WTC11 (cell line): ENCODE measurements at regions not wholly inside any gene's neighbourhood (a gene's known extent, or its start where the extent isn't known, plus 50 kb on each side); places are given as distances from the start of the nearest gene placed in this dataset.

Experiments
- ATAC-seq: fragments of 200-7000 bp; cut with Tn5 transposase; 2 replicates; pipeline ENCODE4 v1.10.0; 2021; ENCODE audit warnings: mild to moderate bottlenecking, moderate library complexity
- CTCF ChIA-PET: fragments of 300-600 bp; sonication (Branson Sonifier 250); formaldehyde crosslinking; loops from one replicate; lab custom pipeline; 2021; ENCODE audit warnings: antibody characterized with exemption; lab: Charles Lee
- POLR2A ChIA-PET: fragments of 350-600 bp; sonication (Branson Sonifier 250); formaldehyde crosslinking; loops from one replicate; lab custom pipeline; 2021; ENCODE audit warnings: antibody characterized with exemption; lab: Charles Lee
- DNase-seq: peaks from one replicate; pipeline ENCODE4 v3.0.0; 2021; ENCODE audit warnings: low spot score
- H3K27ac Mint-ChIP-seq: 2 replicates; pipeline ENCODE4 v1.8.0; 2021; ENCODE audit warnings: mixed read lengths
- H3K27me3 Mint-ChIP-seq: 2 replicates; pipeline ENCODE4 v1.8.0; 2021; ENCODE audit warnings: low read depth, mild to moderate bottlenecking, moderate library complexity, mixed read lengths
- H3K36me3 Mint-ChIP-seq: 2 replicates; pipeline ENCODE4 v1.8.0; 2021; ENCODE audit warnings: mixed read lengths
- H3K4me1 Mint-ChIP-seq: 2 replicates; pipeline ENCODE4 v1.8.0; 2022; ENCODE audit warnings: mixed read lengths
- H3K4me3 Mint-ChIP-seq: 2 replicates; pipeline ENCODE4 v1.8.0; 2021; ENCODE audit warnings: mild to moderate bottlenecking, moderate library complexity, mixed read lengths
- H3K9me3 Mint-ChIP-seq: 2 replicates; pipeline ENCODE4 v1.8.0; 2021; ENCODE audit warnings: mixed read lengths
- E2F1 ChIP-seq: sonication (generic); formaldehyde crosslinking; IDR thresholded peaks from 2 replicates; pipeline ENCODE4 v1.8.0; 2022; ENCODE audit warnings: mild to moderate bottlenecking, missing genetic modification reagents
- E2F4 ChIP-seq: sonication (generic); formaldehyde crosslinking; IDR thresholded peaks from 2 replicates; pipeline ENCODE4 v1.8.1; 2022; ENCODE audit warnings: low read depth, mild to moderate bottlenecking, moderate library complexity, missing genetic modification reagents, borderline replicate concordance
- ESRRA ChIP-seq: sonication (generic); formaldehyde crosslinking; IDR thresholded peaks from 2 replicates; pipeline ENCODE4 v1.8.1; 2022; ENCODE audit warnings: mild to moderate bottlenecking, missing genetic modification reagents, borderline replicate concordance
- FOXK1 ChIP-seq: sonication (generic); formaldehyde crosslinking; IDR thresholded peaks from 2 replicates; pipeline ENCODE4 v1.8.0; 2022; ENCODE audit warnings: mild to moderate bottlenecking, moderate library complexity, missing genetic modification reagents
- GABPB1 ChIP-seq: sonication (generic); formaldehyde crosslinking; IDR thresholded peaks from 2 replicates; pipeline ENCODE4 v1.8.1; 2023; ENCODE audit warnings: mild to moderate bottlenecking, missing genetic modification reagents
- GRHL2 ChIP-seq: fragments of 250-450 bp; sonication (Bioruptor Pico); IDR thresholded peaks from 2 replicates; pipeline ENCODE4 v1.8.0; 2022; ENCODE audit warnings: mild to moderate bottlenecking, moderate library complexity; ENCODE audit not compliant: insufficient replicate concordance, severe bottlenecking
- HMGA2 ChIP-seq: fragments of 250-450 bp; sonication (Bioruptor Pico); IDR thresholded peaks from 2 replicates; pipeline ENCODE4 v1.4.0; 2021; ENCODE audit warnings: mild to moderate bottlenecking, moderate library complexity
- MAX ChIP-seq: sonication (generic); formaldehyde crosslinking; IDR thresholded peaks from 2 replicates; pipeline ENCODE4 v1.8.0; 2022; ENCODE audit warnings: mild to moderate bottlenecking, missing genetic modification reagents
- MXD4 ChIP-seq: fragments of 250-450 bp; sonication (Bioruptor Pico); IDR thresholded peaks from 2 replicates; pipeline ENCODE4 v1.8.0; 2021; ENCODE audit warnings: mild to moderate bottlenecking, moderate library complexity, borderline replicate concordance
- NFYB ChIP-seq: sonication (generic); formaldehyde crosslinking; conservative IDR thresholded peaks from 2 replicates; pipeline ENCODE4 v1.8.0; 2022; ENCODE audit warnings: low read depth, missing genetic modification reagents
- OVOL2 ChIP-seq: fragments of 250-450 bp; sonication (Bioruptor Pico); IDR thresholded peaks from 2 replicates; pipeline ENCODE4 v1.9.0; 2021; ENCODE audit warnings: mild to moderate bottlenecking, borderline replicate concordance
- SMAD4 ChIP-seq: sonication (generic); formaldehyde crosslinking; IDR thresholded peaks from 2 replicates; pipeline ENCODE4 v1.8.0; 2022; ENCODE audit warnings: mild to moderate bottlenecking, missing genetic modification reagents
- USF1 ChIP-seq: sonication (generic); formaldehyde crosslinking; IDR thresholded peaks from 2 replicates; pipeline ENCODE4 v1.8.0; 2022; ENCODE audit warnings: mild to moderate bottlenecking, missing genetic modification reagents
- ZNF121 ChIP-seq: sonication (generic); formaldehyde crosslinking; IDR thresholded peaks from 2 replicates; pipeline ENCODE4 v1.8.0; 2023; ENCODE audit warnings: missing genetic modification reagents
- ZNF232 ChIP-seq: sonication (generic); formaldehyde crosslinking; IDR thresholded peaks from 2 replicates; pipeline ENCODE4 v1.8.0; 2022; ENCODE audit warnings: mild to moderate bottlenecking, missing genetic modification reagents
- ZNF423 ChIP-seq: fragments of 250-450 bp; sonication (Bioruptor Pico); IDR thresholded peaks from 2 replicates; pipeline ENCODE4 v2.1.2; 2022; ENCODE audit warnings: mild to moderate bottlenecking, moderate library complexity
- TF ChIP-seq, protein P1 (sequence below): fragments of 250-450 bp; sonication (Bioruptor Pico); IDR thresholded peaks from 2 replicates; pipeline ENCODE4 v1.9.0; 2021; ENCODE audit warnings: mild to moderate bottlenecking
- TF ChIP-seq, protein P2 (sequence below): sonication (generic); formaldehyde crosslinking; IDR thresholded peaks from 2 replicates; pipeline ENCODE4 v1.8.1; 2023; ENCODE audit warnings: mild to moderate bottlenecking, missing genetic modification reagents, moderate library complexity
- TF ChIP-seq, protein P3 (sequence below): sonication (generic); formaldehyde crosslinking; IDR thresholded peaks from 2 replicates; pipeline ENCODE4 v1.8.0; 2023; ENCODE audit warnings: missing genetic modification reagents, mild to moderate bottlenecking, borderline replicate concordance

- CTCF ChIA-PET, result no interaction called here
- no peak for TF ChIP-seq OVOL2 (CRISPR knock-in tag)
- peaks cover 4% of the 10 kb centered on the region for H3K9me3 Mint-ChIP-seq
- ATAC-seq (no peak), DNase-seq (no peak)
- POLR2A ChIA-PET, result no interaction called here
- H3K36me3 Mint-ChIP-seq, result no peaks in the 10 kb centered on the region
- no peaks in the 10 kb centered on the region for H3K27me3 Mint-ChIP-seq
- no peak overlapping the region for H3K27ac Mint-ChIP-seq
- H3K4me1 Mint-ChIP-seq, result peaks cover 10% of the 10 kb centered on the region
- H3K4me3 Mint-ChIP-seq, result no peak overlapping the region
These were observed 408.2 kb upstream of the PITX2 start for GRCh38 chr4:111031001-111031579.

- H3K27me3 Mint-ChIP-seq, result no peaks in the 10 kb centered on the region
- no peak overlapping the region for H3K27ac Mint-ChIP-seq
- DNase-seq (no peak), ATAC-seq (no peak)
- POLR2A ChIA-PET, result no interaction called here
- no peak overlapping the region for H3K4me3 Mint-ChIP-seq
- H3K9me3 Mint-ChIP-seq, result peaks cover 4% of the 10 kb centered on the region
- H3K36me3 Mint-ChIP-seq, result no peaks in the 10 kb centered on the region
- TF ChIP-seq, protein P1, sequence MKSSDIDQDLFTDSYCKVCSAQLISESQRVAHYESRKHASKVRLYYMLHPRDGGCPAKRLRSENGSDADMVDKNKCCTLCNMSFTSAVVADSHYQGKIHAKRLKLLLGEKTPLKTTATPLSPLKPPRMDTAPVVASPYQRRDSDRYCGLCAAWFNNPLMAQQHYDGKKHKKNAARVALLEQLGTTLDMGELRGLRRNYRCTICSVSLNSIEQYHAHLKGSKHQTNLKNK, result no peak
- TF ChIP-seq ZNF232 (CRISPR knock-in tag) (no peak), ZNF121 (no peak)
- H3K4me1 Mint-ChIP-seq, result peaks cover 8% of the 10 kb centered on the region
- CTCF ChIA-PET, result no interaction called here
These were observed 408.7 kb upstream of the PITX2 start for GRCh38 chr4:111031596-111031995.

- no peak for ATAC-seq
- DNase-seq, result no peak
- no peaks in the 10 kb centered on the region for H3K36me3 Mint-ChIP-seq
- H3K4me3 Mint-ChIP-seq, result no peak overlapping the region
- POLR2A ChIA-PET, result no interaction called here
- CTCF ChIA-PET, result no interaction called here
- no peaks in the 10 kb centered on the region for H3K27me3 Mint-ChIP-seq
- no peak overlapping the region for H3K27ac Mint-ChIP-seq
- TF ChIP-seq FOXK1 (CRISPR knock-in tag) (no peak), ZNF121 (no peak), NFYB (CRISPR knock-in tag) (no peak), MXD4 (CRISPR knock-in tag) (no peak), SMAD4 (CRISPR knock-in tag) (no peak), GABPB1 (no peak), E2F1 (CRISPR knock-in tag) (no peak), GRHL2 (CRISPR knock-in tag) (no peak), USF1 (CRISPR knock-in tag) (no peak)
- TF ChIP-seq, protein P2, sequence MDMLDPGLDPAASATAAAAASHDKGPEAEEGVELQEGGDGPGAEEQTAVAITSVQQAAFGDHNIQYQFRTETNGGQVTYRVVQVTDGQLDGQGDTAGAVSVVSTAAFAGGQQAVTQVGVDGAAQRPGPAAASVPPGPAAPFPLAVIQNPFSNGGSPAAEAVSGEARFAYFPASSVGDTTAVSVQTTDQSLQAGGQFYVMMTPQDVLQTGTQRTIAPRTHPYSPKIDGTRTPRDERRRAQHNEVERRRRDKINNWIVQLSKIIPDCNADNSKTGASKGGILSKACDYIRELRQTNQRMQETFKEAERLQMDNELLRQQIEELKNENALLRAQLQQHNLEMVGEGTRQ, result no peak
- no peaks in the 10 kb centered on the region for H3K9me3 Mint-ChIP-seq
- H3K4me1 Mint-ChIP-seq, result peaks cover 29% of the 10 kb centered on the region
These were observed 414.9 kb upstream of the PITX2 start for GRCh38 chr4:111037591-111038360.

DNA sequence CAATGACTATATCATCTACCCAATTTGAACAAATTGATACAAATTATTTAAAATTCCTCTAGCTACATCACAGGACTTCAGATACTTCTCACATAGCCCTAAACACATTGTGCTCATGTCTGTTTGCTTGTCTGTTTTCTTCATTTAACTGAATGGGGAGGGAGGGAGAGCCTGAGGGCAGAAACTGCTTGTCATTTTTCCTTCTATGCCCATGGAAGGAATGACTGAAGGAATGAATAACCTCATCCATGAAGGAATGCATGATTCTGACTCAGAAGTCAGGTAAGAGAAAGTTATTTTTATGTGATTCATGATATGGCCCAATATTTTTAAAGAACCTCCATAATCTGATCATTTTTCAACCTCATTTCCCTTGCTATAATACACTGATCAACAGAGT is 418.0 kb upstream of the PITX2 start:
- H3K27ac Mint-ChIP-seq, result no peak overlapping the region
- no peaks in the 10 kb centered on the region for H3K27me3 Mint-ChIP-seq
- no peaks in the 10 kb centered on the region for H3K36me3 Mint-ChIP-seq
- ChIA-PET POLR2A (no interaction called here), CTCF (no interaction called here)
- no peak overlapping the region for H3K4me3 Mint-ChIP-seq
- no peaks in the 10 kb centered on the region for H3K9me3 Mint-ChIP-seq
- DNase-seq, result no peak
- no peak for ATAC-seq
- peaks cover 40% of the 10 kb centered on the region for H3K4me1 Mint-ChIP-seq
- TF ChIP-seq HMGA2 (CRISPR knock-in tag) (no peak), ZNF423 (CRISPR knock-in tag) (no peak), ZNF121 (no peak), MAX (CRISPR knock-in tag) (no peak), ESRRA (CRISPR knock-in tag) (no peak), E2F4 (CRISPR knock-in tag) (no peak)
- TF ChIP-seq, protein P3, sequence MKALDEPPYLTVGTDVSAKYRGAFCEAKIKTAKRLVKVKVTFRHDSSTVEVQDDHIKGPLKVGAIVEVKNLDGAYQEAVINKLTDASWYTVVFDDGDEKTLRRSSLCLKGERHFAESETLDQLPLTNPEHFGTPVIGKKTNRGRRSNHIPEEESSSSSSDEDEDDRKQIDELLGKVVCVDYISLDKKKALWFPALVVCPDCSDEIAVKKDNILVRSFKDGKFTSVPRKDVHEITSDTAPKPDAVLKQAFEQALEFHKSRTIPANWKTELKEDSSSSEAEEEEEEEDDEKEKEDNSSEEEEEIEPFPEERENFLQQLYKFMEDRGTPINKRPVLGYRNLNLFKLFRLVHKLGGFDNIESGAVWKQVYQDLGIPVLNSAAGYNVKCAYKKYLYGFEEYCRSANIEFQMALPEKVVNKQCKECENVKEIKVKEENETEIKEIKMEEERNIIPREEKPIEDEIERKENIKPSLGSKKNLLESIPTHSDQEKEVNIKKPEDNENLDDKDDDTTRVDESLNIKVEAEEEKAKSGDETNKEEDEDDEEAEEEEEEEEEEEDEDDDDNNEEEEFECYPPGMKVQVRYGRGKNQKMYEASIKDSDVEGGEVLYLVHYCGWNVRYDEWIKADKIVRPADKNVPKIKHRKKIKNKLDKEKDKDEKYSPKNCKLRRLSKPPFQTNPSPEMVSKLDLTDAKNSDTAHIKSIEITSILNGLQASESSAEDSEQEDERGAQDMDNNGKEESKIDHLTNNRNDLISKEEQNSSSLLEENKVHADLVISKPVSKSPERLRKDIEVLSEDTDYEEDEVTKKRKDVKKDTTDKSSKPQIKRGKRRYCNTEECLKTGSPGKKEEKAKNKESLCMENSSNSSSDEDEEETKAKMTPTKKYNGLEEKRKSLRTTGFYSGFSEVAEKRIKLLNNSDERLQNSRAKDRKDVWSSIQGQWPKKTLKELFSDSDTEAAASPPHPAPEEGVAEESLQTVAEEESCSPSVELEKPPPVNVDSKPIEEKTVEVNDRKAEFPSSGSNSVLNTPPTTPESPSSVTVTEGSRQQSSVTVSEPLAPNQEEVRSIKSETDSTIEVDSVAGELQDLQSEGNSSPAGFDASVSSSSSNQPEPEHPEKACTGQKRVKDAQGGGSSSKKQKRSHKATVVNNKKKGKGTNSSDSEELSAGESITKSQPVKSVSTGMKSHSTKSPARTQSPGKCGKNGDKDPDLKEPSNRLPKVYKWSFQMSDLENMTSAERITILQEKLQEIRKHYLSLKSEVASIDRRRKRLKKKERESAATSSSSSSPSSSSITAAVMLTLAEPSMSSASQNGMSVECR (CRISPR knock-in tag), result no peak
